Ovary (tissue), 7 donors: ENCODE measurements at regions not wholly inside any gene's neighbourhood (a gene's known extent, or its start where the extent isn't known, plus 50 kb on each side); places are given as distances from the start of the nearest gene placed in this dataset.

Experiments used
- DNase-seq, 5 donors: peaks; one replicate each; pipeline ENCODE4 v3.0.0-alpha.2; 2019 to 2020
- H3K27ac ChIP-seq, 2 donors: fragments of 200-600 bp; one replicate each; pipeline versions ENCODE4 v1.5.1 to v1.8.0; 2019 to 2022
- H3K27me3 ChIP-seq: fragments of 200-600 bp; one replicate; pipeline ENCODE4 v1.8.0; 2022
- H3K36me3 ChIP-seq: fragments of 200-600 bp; sonication (generic); one replicate; pipeline ENCODE4 v1.5.1; 2019
- H3K4me1 ChIP-seq: one replicate; pipeline ENCODE4 v1.8.1; 2013; ENCODE audit warnings: mild to moderate bottlenecking, moderate library complexity; ENCODE audit not compliant: insufficient read depth
- H3K4me3 ChIP-seq: fragments of 200-600 bp; sonication (generic); one replicate; pipeline ENCODE4 v1.5.1; 2017
- H3K9me3 ChIP-seq, 2 donors: fragments of 200-600 bp in 1 of 2; sonication (generic) in 1 of 2; one replicate each; pipeline versions ENCODE4 v1.5.1 to v1.8.1; 2013 to 2019; ENCODE audit warnings: mild to moderate bottlenecking in 1 of 2, moderate library complexity in 1 of 2
- CTCF ChIP-seq, 3 donors: fragments of 450-650 bp in 2 of 3; fragments of 200-600 bp in 1 of 3; IDR thresholded peaks; one replicate each; pipeline versions ENCODE4 v1.5.1 to v1.8.0; 2016 to 2022; ENCODE audit warnings: antibody characterized with exemption in 3 of 3, mild to moderate bottlenecking in 1 of 3
- EP300 ChIP-seq: sonication (generic); formaldehyde crosslinking; IDR thresholded peaks from one replicate; pipeline ENCODE4 v1.6.1; 2017; ENCODE audit warnings: antibody characterized with exemption
- POLR2A ChIP-seq: fragments of 450-650 bp; IDR thresholded peaks from one replicate; pipeline ENCODE4 v1.6.1; 2017; ENCODE audit warnings: antibody characterized with exemption, mild to moderate bottlenecking, moderate library complexity
- WGBS, 3 donors: extraction: QIAGEN DNeasy Blood & Tissue Kit in 1 of 3; methylation state at CpG; one replicate each; pipeline versions ENCODE4 v1.1.5 to v1.1.7; 2013 to 2017; 5-methylcytosine and 5-hydroxymethylcytosine counted together
- intact Hi-C, 4 donors: fragments of 100-400 bp; cut with DNase I; formaldehyde crosslinking; loops; one replicate each; pipeline versions ENCODE4 v1.11.0 to v1.15.1; 2022 to 2023
- donor health status: DM: no; HTN: no; CAD: no; lungs with moderate emphysema.
- donor health status: DM: no; HTN: no; CAD: no.
- donor health status: Bipolar disorder and iron deficiency.
- donor health status: DM: no; HTN: no; CAD: no.
- donor health status: DM: yes; HTN: yes; CAD: no.

- Histone ChIP-seq H3K9me3 (no peaks in the 10 kb centered on the region), H3K36me3 (no peaks in the 10 kb centered on the region), H3K4me3 (no peak overlapping the region), H3K27ac (no peak overlapping the region), H3K4me1 (no peaks in the 10 kb centered on the region), H3K27me3 (no peaks in the 10 kb centered on the region)
- TF ChIP-seq EP300, result no peak
- no peak for TF ChIP-seq CTCF (IDR thresholded peaks at IDR 0.05)
- no peak for TF ChIP-seq POLR2A
- no peak for DNase-seq
- intact Hi-C loops, result no loop called here
These were observed 581.2 kb downstream of the LRFN5 start for GRCh38 chr14:42187846-42188245.

GRCh38 chr14:42185718-42186117, 579.0 kb downstream of the LRFN5 start:
- H3K9me3 ChIP-seq, result no peaks in the 10 kb centered on the region
- WGBS, 3 donors, result 56 to 77% (median 64%) methylated on average over 2 of the region's 2 CpGs
- no peak overlapping the region for H3K4me3 ChIP-seq
- DNase-seq, result no peak
- H3K4me1 ChIP-seq, result no peaks in the 10 kb centered on the region
- intact Hi-C loops, result no loop called here
- no peaks in the 10 kb centered on the region for H3K27me3 ChIP-seq
- no peaks in the 10 kb centered on the region for H3K36me3 ChIP-seq
- TF ChIP-seq EP300, result no peak
- H3K27ac ChIP-seq, result no peak overlapping the region

- Histone ChIP-seq H3K27me3 (no peaks in the 10 kb centered on the region), H3K4me3 (no peak overlapping the region), H3K4me1 (no peaks in the 10 kb centered on the region), H3K9me3 (no peaks in the 10 kb centered on the region), H3K27ac (no peak overlapping the region), H3K36me3 (no peaks in the 10 kb centered on the region)
- no peak for TF ChIP-seq CTCF (IDR thresholded peaks at IDR 0.05)
- no peak for TF ChIP-seq POLR2A
- no peak for TF ChIP-seq EP300
- intact Hi-C loops, result no loop called here
- WGBS, 3 donors, result 85 to 88% (median 87%) methylated on average over 3 of the region's 3 CpGs
- no peak for DNase-seq
These were observed 567.7 kb downstream of the LRFN5 start for GRCh38 chr14:42174357-42174756.

GRCh38 chr14:42173206-42173605, 566.5 kb downstream of the LRFN5 start:
- TF ChIP-seq POLR2A (no peak), EP300 (no peak), CTCF (IDR thresholded peaks at IDR 0.05) (no peak)
- Histone ChIP-seq H3K36me3 (no peaks in the 10 kb centered on the region), H3K4me1 (no peaks in the 10 kb centered on the region), H3K27ac (no peak overlapping the region), H3K4me3 (no peak overlapping the region), H3K9me3 (no peaks in the 10 kb centered on the region), H3K27me3 (no peaks in the 10 kb centered on the region)
- intact Hi-C loops, result no loop called here
- 70 to 87% (median 77%) methylated on average over 1 of the region's 1 CpG for WGBS, 3 donors
- no peak for DNase-seq

- Histone ChIP-seq H3K9me3 (no peaks in the 10 kb centered on the region), H3K27ac (no peak overlapping the region), H3K36me3 (no peaks in the 10 kb centered on the region), H3K4me1 (no peaks in the 10 kb centered on the region), H3K27me3 (no peaks in the 10 kb centered on the region), H3K4me3 (no peak overlapping the region)
- no peak for DNase-seq
- intact Hi-C loops, result no loop called here
- TF ChIP-seq POLR2A, result no peak
- TF ChIP-seq EP300, result no peak
- TF ChIP-seq CTCF (IDR thresholded peaks at IDR 0.05), result no peak
- whole genome bisulfite sequencing, 3 donors, result 91 to 95% (median 93%) methylated on average over 1 of the region's 1 CpG
These were observed 565.6 kb downstream of the LRFN5 start for GRCh38 chr14:42172304-42172703.
